OCI-LY3 (cell line): ENCODE measurements at regions not wholly inside any gene's neighbourhood (a gene's known extent, or its start where the extent isn't known, plus 50 kb on each side); places are given as distances from the start of the nearest gene placed in this dataset.

Source experiments
- CTCF ChIP-seq: fragments of 200-600, 300-600 bp; sonication (generic); IDR thresholded peaks from 2 replicates; pipeline ENCODE4 v1.5.1; 2014; ENCODE audit warnings: antibody characterized with exemption, low read length, low read depth
- EZH2phosphoT487 ChIP-seq: fragments of 200-600 bp; shearing (Covaris generic); IDR thresholded peaks from 2 replicates; pipeline ENCODE4 v1.6.1; 2018; ENCODE audit warnings: antibody characterized with exemption, mixed run types, low read depth

DNA sequence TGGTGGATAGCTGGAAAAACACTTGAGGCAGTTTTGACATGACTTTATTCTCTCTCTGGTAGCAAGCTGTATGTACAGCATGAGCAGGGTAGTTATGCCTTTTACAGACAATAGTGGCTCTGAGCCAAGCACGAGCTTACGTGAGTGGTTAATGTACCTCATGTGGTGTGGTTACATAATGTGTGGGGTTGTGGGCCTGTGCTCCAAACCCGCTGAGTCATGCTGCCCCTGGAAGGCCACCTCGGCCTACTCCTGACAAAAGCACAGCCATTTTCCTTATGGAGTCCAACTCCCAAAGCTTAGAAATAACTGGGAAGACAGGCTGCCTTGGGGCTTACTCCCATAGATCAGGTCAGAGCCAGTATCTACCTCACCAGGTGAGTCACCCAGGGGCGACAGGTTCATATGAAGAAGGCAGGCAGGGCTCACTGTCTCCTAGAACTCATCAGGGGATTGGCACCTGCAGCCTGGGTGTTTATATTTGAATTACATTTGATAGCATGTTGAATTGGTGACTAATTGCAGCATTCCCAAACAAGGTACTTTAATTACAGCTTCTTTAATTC lies 404.5 kb downstream of the ADRA2A start:
- TF ChIP-seq CTCF (no peak), EZH2phosphoT487 (no peak)
